ENCODE measurements at regions not wholly inside any gene's neighbourhood (a gene's known extent, or its start where the extent isn't known, plus 50 kb on each side); places are given as distances from the start of the nearest gene placed in this dataset.

DNA sequence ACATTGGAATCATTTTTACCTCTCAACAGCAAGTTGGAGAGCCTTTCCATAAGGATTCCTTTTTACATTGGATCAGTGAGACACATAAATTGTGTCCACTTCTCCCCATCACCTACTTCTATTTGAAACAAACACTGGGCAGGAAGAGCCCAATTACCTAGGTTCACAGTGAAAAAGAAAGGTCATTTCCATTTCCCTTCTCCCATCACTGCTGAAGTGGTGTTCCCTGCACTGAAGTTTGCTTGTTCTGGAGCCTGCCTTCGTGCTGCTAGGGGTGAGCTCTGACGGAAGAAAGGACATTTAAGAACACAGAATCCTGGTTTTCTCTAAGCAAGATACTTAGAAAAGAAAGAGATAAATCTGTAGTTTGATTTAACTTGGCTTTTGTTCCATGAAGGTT, 123.8 kb upstream of the ZBTB20 start:
- no peak overlapping the region for H3K27ac ChIP-seq (ENCODE audit: low read length)
- WGBS (ENCODE audit: insufficient coverage): no CpG with 5 or more reads among the region's 2 CpGs
- ATAC-seq (replicated peaks in 1 of 4) (no peak), DNase-seq (no peak)
- no peaks in the 10 kb centered on the region for H3K4me1 Mint-ChIP-seq
- H3K27ac Mint-ChIP-seq: no peak overlapping the region
- no peaks in the 10 kb centered on the region for H3K36me3 ChIP-seq (ENCODE audit: control insufficient read depth in 2 of 2, extremely low read depth in 1 of 2, insufficient read depth in 1 of 2, low read length in 1 of 2)
- ChIA-PET CTCF (no interaction called here), POLR2A (no interaction called here)
- no peaks in the 10 kb centered on the region for H3K9me3 ChIP-seq
- H3K9me3 Mint-ChIP-seq: peaks cover 0 to 4% (median 0%) of the 10 kb centered on the region in 3 donors
- no peaks in the 10 kb centered on the region for H3K4me1 ChIP-seq (ENCODE audit: control insufficient read depth in 1 of 2, extremely low read depth in 1 of 2, insufficient read depth in 2 of 2, low read length in 2 of 2)
- no peak overlapping the region for H3K4me3 ChIP-seq (ENCODE audit: control insufficient read depth in 1 of 2, extremely low read depth in 1 of 2, low read length in 1 of 2)
- no peaks in the 10 kb centered on the region for H3K27me3 ChIP-seq (replicated peaks in 1 of 2; ENCODE audit: control insufficient read depth in 2 of 2, extremely low read depth in 1 of 2, insufficient read depth in 2 of 2, low read length in 1 of 2)
- no peaks in the 10 kb centered on the region for H3K36me3 Mint-ChIP-seq
- no peaks in the 10 kb centered on the region for H3K27me3 Mint-ChIP-seq
- no peak overlapping the region for H3K4me3 Mint-ChIP-seq

DNA sequence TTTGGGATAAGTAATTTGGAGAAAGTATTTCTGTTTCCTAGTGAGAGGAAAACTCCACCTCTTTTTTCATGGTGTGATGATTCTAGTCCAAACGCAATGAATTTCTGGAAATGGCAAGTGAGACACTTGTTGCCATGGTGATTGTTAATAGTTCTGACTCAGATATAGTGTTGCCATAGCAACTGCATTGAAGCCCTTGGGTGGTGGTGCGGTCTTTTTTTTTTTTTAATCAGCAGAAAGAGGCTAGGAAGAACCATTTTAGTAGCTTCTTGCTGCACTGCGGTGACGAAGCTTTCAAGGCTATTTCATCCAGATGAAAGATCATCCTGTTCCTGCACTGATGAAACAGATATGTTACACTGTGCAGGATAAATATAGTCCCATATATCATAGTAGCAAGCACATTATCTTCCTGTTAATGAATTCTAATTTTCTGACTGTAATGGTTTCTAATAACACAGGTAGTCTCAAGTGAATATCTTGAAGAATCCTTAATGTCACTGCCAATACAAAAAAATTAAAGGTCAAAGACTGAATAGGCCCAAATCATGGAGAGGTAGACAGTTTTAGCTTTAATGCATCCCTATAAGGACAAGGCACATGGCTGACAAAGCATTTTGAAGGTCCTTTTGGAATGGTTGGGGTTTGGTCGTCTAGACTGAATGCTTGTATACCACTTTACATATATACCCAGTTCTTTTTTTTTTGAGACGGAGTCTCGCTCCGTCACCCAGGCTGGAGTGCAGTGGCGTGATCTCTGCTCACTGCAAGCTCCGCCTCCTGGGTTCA, 125.1 kb upstream of the ZBTB20 start:
- ATAC-seq (replicated peaks in 1 of 4) (no peak), DNase-seq (no peak)
- Histone ChIP-seq H3K9me3 (no peaks in the 10 kb centered on the region), H3K36me3 (ENCODE audit: control insufficient read depth in 2 of 2, extremely low read depth in 1 of 2, insufficient read depth in 1 of 2, low read length in 1 of 2) (no peaks in the 10 kb centered on the region), H3K4me1 (ENCODE audit: control insufficient read depth in 1 of 2, extremely low read depth in 1 of 2, insufficient read depth in 2 of 2, low read length in 2 of 2) (no peaks in the 10 kb centered on the region), H3K27me3 (replicated peaks in 1 of 2; ENCODE audit: control insufficient read depth in 2 of 2, extremely low read depth in 1 of 2, insufficient read depth in 2 of 2, low read length in 1 of 2) (no peaks in the 10 kb centered on the region), H3K4me3 (ENCODE audit: control insufficient read depth in 1 of 2, extremely low read depth in 1 of 2, low read length in 1 of 2) (no peak overlapping the region), H3K27ac (ENCODE audit: low read length) (no peak overlapping the region)
- Mint-ChIP-seq H3K36me3 (no peaks in the 10 kb centered on the region), H3K27me3 (no peaks in the 10 kb centered on the region), H3K27ac (no peak overlapping the region), H3K4me3 (no peak overlapping the region), H3K4me1 (no peaks in the 10 kb centered on the region), H3K9me3 (peaks cover 0 to 4% (median 0%) of the 10 kb centered on the region in 3 donors)
- WGBS (ENCODE audit: insufficient coverage): 80% methylated on average over 1 of the region's 10 CpGs
- POLR2A ChIA-PET: no interaction called here
- CTCF ChIA-PET: no interaction called here

DNA sequence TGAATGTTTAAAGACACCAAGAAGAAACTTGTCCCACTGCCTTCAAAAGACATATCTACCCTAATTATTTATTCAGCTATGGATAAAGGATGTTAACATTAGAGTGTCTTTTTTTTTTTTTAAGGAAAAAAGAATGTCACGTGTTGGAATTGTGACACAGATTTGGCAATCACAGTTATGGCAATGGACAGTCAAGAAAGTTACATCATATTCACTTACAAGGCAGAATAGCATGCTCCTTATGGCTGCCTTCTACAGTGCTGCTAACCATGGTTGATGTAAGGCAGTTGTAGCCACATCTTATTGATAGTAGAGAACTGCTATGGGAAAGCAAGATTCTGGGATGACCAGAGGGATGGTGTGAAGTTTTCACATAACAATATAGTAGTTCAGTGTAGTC, 128.8 kb upstream of the ZBTB20 start:
- CTCF ChIA-PET: no interaction called here
- no peaks in the 10 kb centered on the region for H3K9me3 ChIP-seq
- H3K27me3 Mint-ChIP-seq: peaks cover 0 to 3% of the 10 kb centered on the region in 2 donors
- no peak overlapping the region for H3K4me3 Mint-ChIP-seq
- H3K27ac Mint-ChIP-seq: no peak overlapping the region
- POLR2A ChIA-PET: interaction anchor here in 1 of 2 donors (0.7 kb wide), 1 partner anchor 11 kb away, joined by 3 read pairs; no protein-coding TSS in a partner anchor
- no peaks in the 10 kb centered on the region for H3K27me3 ChIP-seq (replicated peaks in 1 of 2; ENCODE audit: control insufficient read depth in 2 of 2, extremely low read depth in 1 of 2, insufficient read depth in 2 of 2, low read length in 1 of 2)
- H3K4me3 ChIP-seq (ENCODE audit: control insufficient read depth in 1 of 2, extremely low read depth in 1 of 2, low read length in 1 of 2): no peak overlapping the region
- peaks cover 6% of the 10 kb centered on the region for H3K36me3 Mint-ChIP-seq
- H3K36me3 ChIP-seq (ENCODE audit: control insufficient read depth in 2 of 2, extremely low read depth in 1 of 2, insufficient read depth in 1 of 2, low read length in 1 of 2): no peaks in the 10 kb centered on the region
- DNase-seq (no peak), ATAC-seq (replicated peaks in 1 of 4) (no peak)
- H3K4me1 Mint-ChIP-seq: peaks cover 3 to 4% (median 3%) of the 10 kb centered on the region in 3 donors
- WGBS (ENCODE audit: insufficient coverage): no CpG with 5 or more reads among the region's 1 CpG
- no peaks in the 10 kb centered on the region for H3K4me1 ChIP-seq (ENCODE audit: control insufficient read depth in 1 of 2, extremely low read depth in 1 of 2, insufficient read depth in 2 of 2, low read length in 2 of 2)
- H3K9me3 Mint-ChIP-seq: peaks cover 0 to 3% (median 0%) of the 10 kb centered on the region in 3 donors
- H3K27ac ChIP-seq (ENCODE audit: low read length): no peak overlapping the region

DNA sequence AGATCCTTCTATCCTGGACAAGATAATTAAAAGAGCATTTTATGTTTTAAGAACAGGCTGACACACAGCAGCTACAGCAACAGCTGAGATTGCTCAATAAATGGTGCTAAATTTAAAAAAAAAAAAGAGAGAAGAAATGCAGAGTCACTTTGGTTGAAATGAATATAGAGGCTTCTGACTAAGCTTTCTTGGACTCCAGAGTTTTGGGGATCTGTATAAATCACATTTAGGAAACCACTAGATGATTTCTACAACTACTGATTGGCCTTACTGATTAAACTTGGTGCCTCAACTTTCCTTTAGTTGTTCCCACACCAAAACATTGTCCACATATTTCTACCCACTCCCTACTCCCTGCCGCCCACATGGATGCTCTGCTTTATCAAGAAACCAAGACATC, 132.9 kb upstream of the ZBTB20 start:
- no peak overlapping the region for H3K4me3 Mint-ChIP-seq
- Histone ChIP-seq H3K9me3 (no peaks in the 10 kb centered on the region), H3K27me3 (replicated peaks in 1 of 2; ENCODE audit: control insufficient read depth in 2 of 2, extremely low read depth in 1 of 2, insufficient read depth in 2 of 2, low read length in 1 of 2) (no peaks in the 10 kb centered on the region), H3K4me1 (ENCODE audit: control insufficient read depth in 1 of 2, extremely low read depth in 1 of 2, insufficient read depth in 2 of 2, low read length in 2 of 2) (no peaks in the 10 kb centered on the region), H3K36me3 (ENCODE audit: control insufficient read depth in 2 of 2, extremely low read depth in 1 of 2, insufficient read depth in 1 of 2, low read length in 1 of 2) (no peaks in the 10 kb centered on the region), H3K27ac (ENCODE audit: low read length) (no peak overlapping the region), H3K4me3 (ENCODE audit: control insufficient read depth in 1 of 2, extremely low read depth in 1 of 2, low read length in 1 of 2) (no peak overlapping the region)
- no peak for DNase-seq
- ChIA-PET CTCF (no interaction called here), POLR2A (interaction anchor here in 1 of 2 donors (0.7 kb wide), 1 partner anchor 12 kb away, joined by 3 read pairs; no protein-coding TSS in a partner anchor)
- peaks cover 0 to 5% of the 10 kb centered on the region in 2 donors for H3K27me3 Mint-ChIP-seq
- ATAC-seq (replicated peaks in 1 of 4): no peak
- H3K9me3 Mint-ChIP-seq: peaks cover 0 to 3% (median 0%) of the 10 kb centered on the region in 3 donors
- H3K27ac Mint-ChIP-seq: no peak overlapping the region
- WGBS (ENCODE audit: insufficient coverage): 82% methylated on average over 1 of the region's 1 CpG
- peaks cover 5 to 7% (median 6%) of the 10 kb centered on the region in 3 donors for H3K4me1 Mint-ChIP-seq
- peaks cover 9% of the 10 kb centered on the region for H3K36me3 Mint-ChIP-seq

GRCh38 chr3:115280506-115280905, 133.4 kb upstream of the ZBTB20 start:
- CTCF ChIA-PET: no interaction called here
- Histone ChIP-seq H3K4me3 (ENCODE audit: control insufficient read depth in 1 of 2, extremely low read depth in 1 of 2, low read length in 1 of 2) (no peak overlapping the region), H3K4me1 (ENCODE audit: control insufficient read depth in 1 of 2, extremely low read depth in 1 of 2, insufficient read depth in 2 of 2, low read length in 2 of 2) (no peaks in the 10 kb centered on the region), H3K27me3 (replicated peaks in 1 of 2; ENCODE audit: control insufficient read depth in 2 of 2, extremely low read depth in 1 of 2, insufficient read depth in 2 of 2, low read length in 1 of 2) (no peaks in the 10 kb centered on the region), H3K36me3 (ENCODE audit: control insufficient read depth in 2 of 2, extremely low read depth in 1 of 2, insufficient read depth in 1 of 2, low read length in 1 of 2) (no peaks in the 10 kb centered on the region), H3K27ac (ENCODE audit: low read length) (no peak overlapping the region), H3K9me3 (no peaks in the 10 kb centered on the region)
- Mint-ChIP-seq H3K9me3 (peaks cover 0 to 3% (median 0%) of the 10 kb centered on the region in 3 donors), H3K36me3 (peaks cover 9% of the 10 kb centered on the region), H3K4me1 (peaks cover 5 to 7% (median 6%) of the 10 kb centered on the region in 3 donors), H3K27ac (no peak overlapping the region), H3K27me3 (peaks cover 0 to 5% of the 10 kb centered on the region in 2 donors), H3K4me3 (no peak overlapping the region)
- DNase-seq (no peak), ATAC-seq (replicated peaks in 1 of 4) (no peak)
- WGBS (ENCODE audit: insufficient coverage): 30% methylated on average over 1 of the region's 3 CpGs
- POLR2A ChIA-PET: no interaction called here

DNA sequence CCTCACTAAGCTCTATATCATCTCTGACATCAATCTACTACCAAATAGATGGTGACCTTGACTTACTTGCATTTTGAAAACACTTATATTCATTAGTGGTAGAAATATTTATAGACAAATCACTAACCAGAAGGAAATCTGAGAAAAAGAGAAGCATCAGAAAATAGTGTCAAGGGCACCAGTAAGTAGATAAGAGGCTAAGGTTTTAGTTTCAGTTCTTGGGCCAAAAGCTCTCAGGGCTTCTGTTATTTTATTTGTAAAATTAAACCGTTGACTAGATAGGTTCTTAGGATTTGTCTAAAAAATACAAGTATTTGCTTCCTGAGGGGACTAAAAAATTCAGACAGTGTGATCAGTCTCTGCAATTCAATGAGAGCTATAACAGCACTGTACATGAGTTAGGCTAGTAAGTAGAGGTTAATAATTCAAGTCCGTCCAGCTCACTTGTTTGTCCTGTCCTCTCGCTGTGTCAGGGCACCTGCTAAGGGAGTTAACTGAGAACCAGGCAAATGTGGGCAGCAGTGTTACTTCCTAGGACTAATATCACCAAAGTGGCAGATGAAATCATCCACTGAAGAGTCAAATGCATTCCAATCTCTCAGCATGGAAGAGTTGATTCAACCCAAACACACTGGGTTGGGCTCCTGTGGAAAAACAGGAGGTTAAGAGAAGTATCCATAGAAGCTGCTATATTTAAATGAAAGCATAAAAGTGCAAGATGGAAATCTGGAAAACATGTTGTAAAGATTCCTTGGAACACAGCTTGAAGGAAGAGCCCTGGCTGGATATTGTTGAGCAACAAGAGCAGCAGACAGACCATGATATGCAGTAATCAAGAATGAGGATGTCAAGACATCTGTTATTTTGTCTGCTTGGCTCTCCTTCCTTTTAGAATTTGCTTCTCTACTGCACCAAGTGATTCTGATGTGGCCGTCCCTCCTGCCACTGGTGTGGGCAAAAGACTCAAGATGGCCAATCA, 134.9 kb upstream of the ZBTB20 start:
- no peak overlapping the region for H3K4me3 Mint-ChIP-seq
- no peak overlapping the region for H3K4me3 ChIP-seq (ENCODE audit: control insufficient read depth in 1 of 2, extremely low read depth in 1 of 2, low read length in 1 of 2)
- no peaks in the 10 kb centered on the region for H3K4me1 ChIP-seq (ENCODE audit: control insufficient read depth in 1 of 2, extremely low read depth in 1 of 2, insufficient read depth in 2 of 2, low read length in 2 of 2)
- no peak overlapping the region for H3K27ac Mint-ChIP-seq
- WGBS (ENCODE audit: insufficient coverage): 67% methylated on average over 1 of the region's 4 CpGs
- H3K27me3 Mint-ChIP-seq: peaks cover 0 to 5% of the 10 kb centered on the region in 2 donors
- DNase-seq (no peak), ATAC-seq (replicated peaks in 1 of 4) (no peak)
- H3K9me3 Mint-ChIP-seq: peaks cover 0 to 3% (median 0%) of the 10 kb centered on the region in 3 donors
- no peaks in the 10 kb centered on the region for H3K36me3 ChIP-seq (ENCODE audit: control insufficient read depth in 2 of 2, extremely low read depth in 1 of 2, insufficient read depth in 1 of 2, low read length in 1 of 2)
- H3K27me3 ChIP-seq (replicated peaks in 1 of 2; ENCODE audit: control insufficient read depth in 2 of 2, extremely low read depth in 1 of 2, insufficient read depth in 2 of 2, low read length in 1 of 2): no peaks in the 10 kb centered on the region
- no peak overlapping the region for H3K27ac ChIP-seq (ENCODE audit: low read length)
- CTCF ChIA-PET: no interaction called here
- POLR2A ChIA-PET: no interaction called here
- peaks cover 9% of the 10 kb centered on the region for H3K36me3 Mint-ChIP-seq
- H3K9me3 ChIP-seq: no peaks in the 10 kb centered on the region
- H3K4me1 Mint-ChIP-seq: peaks cover 5 to 7% (median 6%) of the 10 kb centered on the region in 3 donors

Data from T-cell (primary cell).